HAP-1 (cell line): ENCODE measurements at regions not wholly inside any gene's neighbourhood (a gene's known extent, or its start where the extent isn't known, plus 50 kb on each side); places are given as distances from the start of the nearest gene placed in this dataset.
"Not testable (repeated sequence)": the region's sequence is repeated elsewhere in the genome, so short reads cannot be mapped to it uniquely, and the experiment has no call there.

Source experiments
- DNase-seq, 2 experiments: peaks; one replicate each; pipeline ENCODE4 v3.0.0-alpha.2; 2016 to 2020; ENCODE audit warnings: low spot score in 2 of 2
- H3K27me3 ChIP-seq: fragments of 250-450 bp; sonication (Bioruptor Pico); 2 replicates; pipeline ENCODE4 v1.5.1; 2020; ENCODE audit warnings: low read depth, mild to moderate bottlenecking, moderate library complexity
- H3K36me3 ChIP-seq: fragments of 250-450 bp; sonication (Bioruptor Pico); replicated peaks from 2 replicates; pipeline ENCODE4 v1.5.1; 2020; ENCODE audit warnings: mild to moderate bottlenecking
- H3K4me1 ChIP-seq: fragments of 250-450 bp; sonication (Bioruptor Pico); 2 replicates; pipeline ENCODE4 v1.5.1; 2020; ENCODE audit warnings: mild to moderate bottlenecking
- H3K4me3 ChIP-seq: fragments of 250-450 bp; sonication (Bioruptor Pico); 2 replicates; pipeline ENCODE4 v1.5.1; 2020; ENCODE audit warnings: mild to moderate bottlenecking, moderate library complexity
- H3K9me3 ChIP-seq: fragments of 250-450 bp; sonication (Bioruptor Pico); 2 replicates; pipeline ENCODE4 v1.5.1; 2020; ENCODE audit warnings: mild to moderate bottlenecking, moderate library complexity
- in situ Hi-C: fragments of 300-500 bp; cut with MboI; formaldehyde crosslinking; loops from 3 replicates; pipeline ENCODE4 v1.14.3; 2020; ENCODE audit warnings: low sequenced_read_pairs, inconsistent platforms, mixed read lengths

DNA sequence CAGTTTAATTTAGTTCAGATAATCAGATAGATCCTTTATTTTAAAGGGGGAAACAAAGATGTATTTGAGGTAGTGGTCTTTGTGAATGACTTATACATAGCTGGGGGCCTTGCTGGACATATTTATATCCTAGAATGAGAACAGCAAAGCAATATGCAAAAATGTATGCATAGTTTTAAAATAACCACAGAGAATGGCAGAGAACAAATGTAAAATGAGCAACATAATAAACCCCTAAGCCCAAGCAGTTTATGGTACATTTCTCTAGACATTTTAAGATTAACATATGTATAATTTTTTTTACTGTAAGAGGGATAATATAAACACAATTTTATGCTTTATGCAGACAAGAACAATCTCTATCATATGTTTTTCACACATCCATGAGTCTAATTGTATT lies 434.2 kb upstream of the SMIM31 start:
- in situ Hi-C loops: no loop called here
- no peak overlapping the region for H3K4me3 ChIP-seq
- no peaks in the 10 kb centered on the region for H3K4me1 ChIP-seq
- H3K9me3 ChIP-seq: no peaks in the 10 kb centered on the region; the same call in 1 of the 2 replicates
- no peak for DNase-seq
- H3K27me3 ChIP-seq: no peaks in the 10 kb centered on the region
- H3K36me3 ChIP-seq: no peaks in the 10 kb centered on the region

DNA sequence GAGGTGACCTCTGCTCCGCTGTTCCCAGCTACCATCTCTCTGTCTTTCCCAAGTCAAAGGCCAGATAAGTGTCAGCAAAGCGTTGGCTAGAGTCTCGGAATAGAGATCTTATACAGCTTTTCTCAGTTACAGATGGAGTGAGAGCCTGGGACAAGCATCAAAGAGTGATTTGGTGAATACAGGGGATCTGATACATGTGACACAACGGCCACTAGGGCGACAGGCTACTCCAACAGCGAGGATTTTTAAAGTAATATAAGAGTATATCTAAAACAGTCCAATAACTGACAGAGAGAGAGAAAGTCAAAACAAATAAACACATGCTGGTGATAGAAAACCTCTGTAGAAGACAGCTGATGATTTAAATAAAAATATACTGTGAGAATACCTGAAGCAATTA lies 433.1 kb upstream of the SMIM31 start:
- H3K9me3 ChIP-seq: no peaks in the 10 kb centered on the region; the same call in 1 of the 2 replicates
- H3K4me3 ChIP-seq: no peak overlapping the region
- in situ Hi-C loops: no loop called here
- H3K27me3 ChIP-seq: no peaks in the 10 kb centered on the region
- no peak for DNase-seq
- H3K36me3 ChIP-seq: no peaks in the 10 kb centered on the region
- H3K4me1 ChIP-seq: no peaks in the 10 kb centered on the region

DNA sequence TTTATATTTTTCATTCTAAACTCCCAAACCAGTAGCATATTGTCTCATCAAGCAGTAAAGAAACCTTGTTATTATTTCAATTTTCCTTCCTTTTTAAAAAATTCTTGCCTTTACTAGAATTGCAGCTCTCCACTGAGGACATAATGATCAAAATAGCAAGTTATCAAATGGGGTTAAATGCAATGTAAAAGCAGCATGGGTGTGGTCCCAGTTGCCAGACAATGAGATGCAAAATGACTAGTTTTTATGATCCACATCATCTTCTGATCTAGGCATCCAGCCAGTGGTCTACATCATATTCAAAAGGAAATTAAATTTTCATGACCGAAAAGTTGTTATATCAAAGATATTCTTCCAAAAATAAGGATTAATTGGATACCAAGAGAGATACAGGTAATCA lies 427.9 kb upstream of the SMIM31 start:
- no peaks in the 10 kb centered on the region for H3K4me1 ChIP-seq
- H3K4me3 ChIP-seq: no peak overlapping the region
- no peaks in the 10 kb centered on the region for H3K9me3 ChIP-seq
- H3K36me3 ChIP-seq: no peaks in the 10 kb centered on the region
- in situ Hi-C loops: no loop called here
- DNase-seq: no peak
- H3K27me3 ChIP-seq: no peaks in the 10 kb centered on the region

DNA sequence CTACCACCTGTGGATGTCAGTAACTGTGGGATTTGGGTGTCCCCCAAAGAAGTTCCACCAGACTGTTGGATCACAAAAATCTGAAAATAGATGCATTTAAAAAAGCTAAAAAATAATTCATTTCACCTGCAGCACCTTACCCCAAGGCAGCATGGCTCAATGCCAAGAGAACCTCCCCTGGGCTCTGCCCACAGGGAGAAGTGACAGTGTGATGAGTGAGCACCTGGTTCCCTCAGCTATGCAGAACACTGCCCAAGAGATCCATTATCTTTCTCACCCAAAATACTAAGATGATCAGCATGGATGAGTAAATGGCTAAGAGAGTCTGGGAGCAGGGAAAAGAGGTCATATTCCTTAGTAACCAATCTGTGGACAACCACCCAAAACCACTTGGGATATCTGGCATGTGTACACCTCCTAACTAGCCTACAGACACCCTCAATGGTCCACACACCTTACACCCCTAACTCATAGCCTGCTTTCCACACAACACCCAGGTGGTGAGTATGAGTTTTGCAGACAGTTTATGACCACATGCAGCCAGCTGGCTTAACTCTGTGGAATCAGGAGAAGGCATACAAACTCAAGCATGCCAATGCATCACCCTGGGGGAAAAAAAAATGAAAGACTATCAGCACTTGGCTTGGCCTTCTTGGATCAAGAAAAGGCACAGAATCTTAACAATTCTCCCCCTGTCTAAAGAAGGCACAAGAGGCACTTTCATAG lies 416.5 kb upstream of the SMIM31 start:
- H3K4me1 ChIP-seq: no peaks in the 10 kb centered on the region
- peaks cover 2% of the 10 kb centered on the region; the same call in 1 of the 2 replicates for H3K9me3 ChIP-seq
- H3K27me3 ChIP-seq: no peaks in the 10 kb centered on the region
- in situ Hi-C loops: no loop called here
- no peak for DNase-seq
- H3K4me3 ChIP-seq: no peak overlapping the region
- no peaks in the 10 kb centered on the region for H3K36me3 ChIP-seq

DNA sequence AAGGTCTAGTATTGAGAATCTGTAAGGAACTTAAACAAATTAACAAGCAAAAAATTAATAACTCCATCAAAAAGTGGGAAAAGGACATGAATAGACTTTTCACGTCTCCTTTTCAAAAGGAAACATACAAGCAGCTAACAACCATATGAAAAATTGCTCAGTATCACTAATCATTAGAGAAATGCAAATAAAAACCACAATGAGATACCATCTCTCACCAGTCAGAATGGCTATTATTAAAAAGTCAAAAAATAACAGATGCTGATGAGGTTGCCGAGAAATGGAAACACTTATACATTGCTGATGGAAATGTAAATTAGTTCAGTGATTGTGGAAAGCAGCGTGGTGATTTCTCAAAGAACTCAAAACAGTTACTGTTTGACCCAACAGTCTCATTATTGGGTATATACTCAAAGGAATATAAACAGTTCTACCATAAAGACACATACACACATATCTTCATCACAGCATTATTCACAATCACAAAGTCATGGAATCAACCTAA lies 410.4 kb upstream of the SMIM31 start:
- Histone ChIP-seq H3K9me3 (0 out of 2 replicates have a peak, but pooled peaks cover 2% of the 10 kb centered on the region), H3K4me3 (no peak overlapping the region), H3K4me1 (no peaks in the 10 kb centered on the region), H3K36me3 (no peaks in the 10 kb centered on the region), H3K27me3 (no peaks in the 10 kb centered on the region)
- no peak for DNase-seq
- in situ Hi-C loops: no loop called here

- H3K9me3 ChIP-seq: 0 out of 2 replicates have a peak, but pooled peaks cover 2% of the 10 kb centered on the region
- no peaks in the 10 kb centered on the region for H3K27me3 ChIP-seq
- no peak for DNase-seq
- in situ Hi-C loops: no loop called here
- no peaks in the 10 kb centered on the region for H3K36me3 ChIP-seq
- no peak overlapping the region for H3K4me3 ChIP-seq
- no peaks in the 10 kb centered on the region for H3K4me1 ChIP-seq
These were observed 408.2 kb upstream of the SMIM31 start for GRCh38 chr4:164345756-164346155.

DNA sequence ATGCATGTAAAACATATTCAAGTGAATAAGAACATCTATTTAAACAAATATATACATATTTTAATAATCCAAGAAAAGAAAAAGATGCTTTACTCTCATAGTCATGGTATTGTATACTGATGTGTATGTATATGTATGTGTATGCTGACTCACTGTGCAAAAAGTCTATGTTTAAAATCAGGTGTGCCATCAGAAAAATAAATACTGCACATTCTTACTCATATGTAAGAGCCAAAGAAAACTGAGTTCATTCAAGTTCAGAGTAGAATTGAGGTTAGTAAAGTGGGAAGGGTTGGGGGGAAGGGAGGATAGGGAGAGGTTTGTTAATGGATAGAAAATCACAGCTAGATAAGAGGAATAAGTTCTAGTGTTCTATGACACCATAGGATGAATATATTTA lies 403.9 kb upstream of the SMIM31 start:
- DNase-seq: no peak
- Histone ChIP-seq H3K27me3 (no peaks in the 10 kb centered on the region), H3K4me1 (no peaks in the 10 kb centered on the region), H3K9me3 (no peaks in the 10 kb centered on the region), H3K4me3 (no peak overlapping the region), H3K36me3 (no peaks in the 10 kb centered on the region)
- in situ Hi-C loops: no loop called here

- H3K4me3 ChIP-seq, H3K36me3 ChIP-seq, H3K27me3 ChIP-seq, H3K9me3 ChIP-seq, DNase-seq, in situ Hi-C loops, H3K4me1 ChIP-seq: not testable (repeated sequence)
These were observed 403.2 kb upstream of the SMIM31 start for GRCh38 chr4:164350716-164351115.

- in situ Hi-C loops: no loop called here
- no peak overlapping the region for H3K4me3 ChIP-seq
- DNase-seq: no peak
- no peaks in the 10 kb centered on the region for H3K27me3 ChIP-seq
- no peaks in the 10 kb centered on the region for H3K36me3 ChIP-seq
- no peaks in the 10 kb centered on the region for H3K9me3 ChIP-seq
- no peaks in the 10 kb centered on the region for H3K4me1 ChIP-seq
These were observed 396.0 kb upstream of the SMIM31 start for GRCh38 chr4:164357957-164358356.

DNA sequence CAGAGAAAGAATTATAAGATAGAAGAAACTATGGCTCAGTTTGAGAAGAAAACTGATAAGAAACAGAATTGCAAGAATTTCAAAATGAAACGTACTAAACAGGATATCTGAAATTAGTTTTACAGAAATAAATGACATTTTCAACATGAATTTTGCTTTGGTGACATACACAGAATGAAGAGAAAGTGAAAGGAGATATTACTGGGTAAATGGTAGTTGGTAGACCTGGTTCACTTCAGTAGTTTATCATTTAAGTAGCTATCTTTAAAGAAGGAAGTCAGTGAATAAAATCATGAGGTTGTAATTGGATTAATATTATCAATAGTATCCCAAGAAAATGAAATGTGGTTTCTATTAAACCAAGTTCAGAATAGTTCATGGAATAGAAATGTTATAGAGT lies 395.5 kb upstream of the SMIM31 start:
- Histone ChIP-seq H3K27me3 (no peaks in the 10 kb centered on the region), H3K4me1 (no peaks in the 10 kb centered on the region), H3K4me3 (no peak overlapping the region), H3K36me3 (no peaks in the 10 kb centered on the region), H3K9me3 (no peaks in the 10 kb centered on the region)
- in situ Hi-C loops: no loop called here
- DNase-seq: no peak

- no peaks in the 10 kb centered on the region for H3K4me1 ChIP-seq
- no peak overlapping the region for H3K4me3 ChIP-seq
- H3K27me3 ChIP-seq: no peaks in the 10 kb centered on the region
- no peaks in the 10 kb centered on the region for H3K36me3 ChIP-seq
- H3K9me3 ChIP-seq: no peaks in the 10 kb centered on the region
- in situ Hi-C loops: no loop called here
- DNase-seq: no peak
These were observed 394.1 kb upstream of the SMIM31 start for GRCh38 chr4:164359881-164360280.

GRCh38 chr4:164368894-164369293 lies 385.0 kb upstream of the SMIM31 start:
- H3K4me1 ChIP-seq: no peaks in the 10 kb centered on the region
- DNase-seq: no peak
- H3K4me3 ChIP-seq: no peak overlapping the region
- no peaks in the 10 kb centered on the region for H3K27me3 ChIP-seq
- no peaks in the 10 kb centered on the region for H3K36me3 ChIP-seq
- no peaks in the 10 kb centered on the region for H3K9me3 ChIP-seq
- in situ Hi-C loops: no loop called here

- Histone ChIP-seq H3K27me3 (no peaks in the 10 kb centered on the region), H3K4me1 (no peaks in the 10 kb centered on the region), H3K36me3 (no peaks in the 10 kb centered on the region), H3K4me3 (no peak overlapping the region), H3K9me3 (no peaks in the 10 kb centered on the region)
- DNase-seq: no peak
- in situ Hi-C loops: no loop called here
These were observed 380.9 kb upstream of the SMIM31 start for GRCh38 chr4:164373021-164373420.

DNA sequence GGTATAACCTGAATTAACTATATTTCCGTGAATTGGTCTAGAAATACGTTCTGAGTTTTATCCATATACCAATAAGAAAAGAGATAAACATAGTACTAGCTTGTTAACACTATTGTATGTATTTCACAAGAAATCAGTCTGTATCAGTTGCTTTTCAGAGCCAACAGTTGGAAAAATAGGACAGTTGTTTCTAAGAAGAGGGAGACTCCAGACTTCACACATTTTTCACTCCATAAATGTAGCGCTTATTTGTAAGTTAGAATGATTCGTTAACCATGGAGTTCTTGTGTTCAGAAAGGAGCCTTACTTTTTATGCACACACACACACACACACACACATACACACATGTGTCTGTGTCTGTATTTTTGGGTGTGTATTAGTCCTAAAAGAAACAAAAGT lies 376.7 kb upstream of the SMIM31 start:
- Histone ChIP-seq H3K4me3 (no peak overlapping the region), H3K9me3 (no peaks in the 10 kb centered on the region), H3K27me3 (no peaks in the 10 kb centered on the region), H3K36me3 (no peaks in the 10 kb centered on the region), H3K4me1 (no peaks in the 10 kb centered on the region)
- in situ Hi-C loops: no loop called here
- no peak for DNase-seq

DNA sequence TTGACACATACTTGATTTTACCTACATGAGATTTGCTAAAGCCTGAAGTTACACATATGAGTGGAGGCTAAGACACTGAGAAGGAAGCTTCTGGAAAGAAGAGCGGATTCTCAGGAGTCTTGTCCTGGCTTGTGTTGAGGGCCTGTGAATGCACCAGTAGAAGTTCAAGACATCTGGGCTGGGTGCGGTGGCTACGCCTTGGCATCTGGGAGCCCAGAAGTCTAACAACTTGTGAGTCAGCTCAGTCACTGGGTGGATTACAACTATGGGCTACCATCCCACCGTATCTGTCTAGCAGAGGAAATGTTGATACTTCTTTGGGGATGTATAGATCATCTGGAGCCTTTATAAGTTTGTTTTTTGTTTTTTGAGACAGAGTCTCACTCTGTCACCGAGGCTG lies 375.6 kb upstream of the SMIM31 start:
- no peaks in the 10 kb centered on the region for H3K36me3 ChIP-seq
- H3K9me3 ChIP-seq: no peaks in the 10 kb centered on the region
- no peak overlapping the region for H3K4me3 ChIP-seq
- DNase-seq: no peak
- no peaks in the 10 kb centered on the region for H3K4me1 ChIP-seq
- H3K27me3 ChIP-seq: no peaks in the 10 kb centered on the region
- in situ Hi-C loops: no loop called here
